GDM1 (cell line): ENCODE measurements at regions not wholly inside any gene's neighbourhood (a gene's known extent, or its start where the extent isn't known, plus 50 kb on each side); places are given as distances from the start of the nearest gene placed in this dataset.

Experiments
- DNase-seq: peaks from one replicate; lab custom pipeline; 2025; lab: John Stamatoyannopoulos, UW

GRCh38 chr5:4831325-4831724, 308.8 kb upstream of the ADAMTS16 start:
- DNase-seq = no peak

DNA sequence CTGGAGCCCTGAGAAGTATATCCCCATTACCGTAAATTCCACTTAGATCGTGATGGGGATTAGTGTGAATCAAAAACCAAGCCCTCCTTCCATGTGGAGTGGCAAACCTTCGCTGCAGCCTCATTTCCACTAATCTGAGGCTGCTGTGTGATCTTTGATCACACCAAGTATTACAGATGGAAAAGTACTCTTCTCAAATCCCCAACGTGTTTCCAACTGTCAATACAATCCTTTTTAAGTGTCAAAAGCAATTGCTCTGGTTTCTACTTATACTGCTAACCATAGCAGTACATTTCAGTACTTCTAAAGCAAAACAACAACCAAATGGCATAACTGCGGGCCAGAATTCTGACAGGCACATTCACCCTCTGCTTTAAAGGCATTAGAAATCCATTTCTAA, 307.7 kb upstream of the ADAMTS16 start:
- DNase-seq = no peak

DNA sequence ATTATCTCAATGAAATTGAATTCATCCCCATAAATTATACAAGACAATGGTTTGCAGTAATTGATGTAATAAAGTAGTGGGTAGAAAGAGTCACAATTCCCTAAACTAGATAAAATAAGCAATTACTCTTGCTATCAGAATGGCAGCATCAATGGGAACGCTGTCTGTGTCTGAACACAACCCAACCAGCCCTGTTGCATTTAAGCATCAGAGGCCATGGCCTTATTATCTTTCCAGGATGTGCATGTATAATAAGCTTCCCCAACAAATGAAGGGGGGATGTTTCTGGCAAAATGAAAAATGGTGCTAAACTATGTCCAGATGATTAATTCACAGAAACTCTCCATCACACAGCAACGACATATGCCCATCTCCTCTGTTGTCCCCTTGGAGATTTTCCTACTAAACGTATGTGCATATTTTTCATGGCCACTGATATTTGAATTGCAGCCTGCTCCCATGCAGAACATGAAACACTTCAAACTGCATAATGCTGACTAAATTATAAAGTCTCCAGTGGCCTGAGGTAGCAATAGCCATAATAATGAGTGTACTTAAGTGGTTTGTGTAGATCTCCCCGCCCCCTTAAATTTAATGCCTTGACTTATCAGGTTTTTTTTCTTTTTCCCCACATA, 306.9 kb upstream of the ADAMTS16 start:
- no peak for DNase-seq

- no peak for DNase-seq
These were observed 302.6 kb upstream of the ADAMTS16 start for GRCh38 chr5:4837489-4838058.

GRCh38 chr5:4845221-4845620, 294.9 kb upstream of the ADAMTS16 start:
- no peak for DNase-seq

- no peak for DNase-seq
These were observed 292.4 kb upstream of the ADAMTS16 start for GRCh38 chr5:4847766-4848165.

DNA sequence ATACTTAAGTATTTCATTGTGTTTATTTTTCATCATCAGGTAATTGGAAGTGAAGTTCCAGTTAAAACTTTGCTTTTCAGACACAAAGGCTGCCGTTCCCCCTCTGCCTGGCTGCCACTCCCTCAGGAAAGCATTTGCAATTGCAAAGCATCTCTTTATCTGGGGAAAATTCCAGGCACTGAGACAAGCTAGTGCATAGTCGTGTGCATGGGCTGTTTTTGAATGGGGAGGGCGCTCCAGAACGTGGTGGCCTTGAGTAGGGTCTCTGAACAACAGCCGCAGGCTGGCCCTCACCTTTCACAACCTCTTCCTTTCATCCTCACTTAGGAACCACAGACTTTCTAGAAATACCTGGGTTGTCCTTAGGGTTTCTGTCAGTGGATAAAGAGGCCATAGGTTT, 285.1 kb upstream of the ADAMTS16 start:
- DNase-seq = no peak

- no peak for DNase-seq
These were observed 284.2 kb upstream of the ADAMTS16 start for GRCh38 chr5:4855880-4856279.

DNA sequence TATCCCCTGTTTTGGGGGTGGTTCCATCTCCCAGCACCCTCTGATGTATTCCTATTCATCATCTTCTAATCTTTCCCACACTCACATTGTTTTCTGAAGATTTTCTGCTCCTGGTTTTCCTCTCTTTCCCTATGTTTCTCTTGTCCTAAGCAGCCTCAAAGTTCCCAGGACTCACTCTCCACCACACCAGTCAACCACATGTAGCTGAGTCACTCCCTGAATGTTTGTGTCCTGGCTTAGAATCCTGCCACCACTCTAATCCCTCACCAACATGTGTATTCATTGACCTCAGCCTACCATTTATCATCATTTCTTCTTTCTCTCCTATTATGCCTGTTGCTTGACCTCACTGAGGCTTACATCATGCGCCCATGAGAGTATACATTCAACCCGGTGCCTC, 282.4 kb upstream of the ADAMTS16 start:
- no peak for DNase-seq

DNA sequence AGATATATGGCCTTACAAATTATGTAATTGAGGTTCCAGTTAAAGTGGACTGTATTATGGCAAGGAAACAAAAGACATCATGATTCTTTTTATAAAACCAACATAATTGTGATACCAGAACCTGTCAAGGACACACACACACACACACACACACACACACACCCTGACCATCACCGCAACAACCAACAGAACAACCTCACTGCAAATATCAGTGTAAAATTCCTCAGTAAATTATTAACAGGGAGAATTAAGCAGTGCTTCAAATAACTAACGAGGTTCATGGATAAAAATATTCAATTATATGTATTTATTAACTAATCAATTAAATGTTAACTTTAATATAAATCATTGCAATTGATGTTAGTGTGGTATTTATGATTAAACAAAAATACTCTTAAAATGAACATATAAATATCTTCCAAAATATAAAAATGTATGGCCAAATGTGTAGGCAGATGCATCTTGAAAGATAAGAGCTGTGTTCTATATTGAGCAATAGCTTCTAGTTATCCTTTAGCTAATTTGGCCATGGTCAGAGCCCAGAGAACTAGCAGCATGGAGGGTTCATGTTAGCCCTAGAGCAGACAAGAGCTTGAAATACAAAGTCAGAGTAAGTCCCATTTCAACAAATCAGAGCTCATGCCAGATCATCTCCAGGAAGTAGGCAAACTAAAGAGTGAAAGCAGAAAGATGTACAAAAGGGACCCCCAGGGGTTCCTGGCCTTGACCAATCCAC, 280.5 kb upstream of the ADAMTS16 start:
- DNase-seq = no peak

GRCh38 chr5:4860631-4861030, 279.5 kb upstream of the ADAMTS16 start:
- no peak for DNase-seq

DNA sequence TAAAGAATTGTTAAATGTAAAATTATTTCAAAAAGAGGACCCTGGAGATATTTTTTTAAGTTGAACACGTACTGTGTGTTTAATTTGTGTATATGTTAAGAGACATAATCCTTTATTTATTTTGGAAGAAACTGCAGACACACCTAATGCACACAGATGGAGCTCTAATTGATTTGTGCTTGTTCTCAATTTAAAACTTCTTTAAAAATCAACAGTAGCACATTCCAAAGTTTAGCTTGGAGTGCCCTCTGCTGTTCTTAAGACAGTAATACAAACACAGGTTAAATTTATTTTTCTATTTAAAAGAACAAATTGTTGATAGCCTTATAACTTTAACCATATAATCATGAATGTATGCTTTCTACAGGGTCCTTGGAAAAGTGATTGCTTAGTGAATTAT, 277.6 kb upstream of the ADAMTS16 start:
- no peak for DNase-seq

GRCh38 chr5:4866131-4866659, 273.9 kb upstream of the ADAMTS16 start:
- DNase-seq = no peak

DNA sequence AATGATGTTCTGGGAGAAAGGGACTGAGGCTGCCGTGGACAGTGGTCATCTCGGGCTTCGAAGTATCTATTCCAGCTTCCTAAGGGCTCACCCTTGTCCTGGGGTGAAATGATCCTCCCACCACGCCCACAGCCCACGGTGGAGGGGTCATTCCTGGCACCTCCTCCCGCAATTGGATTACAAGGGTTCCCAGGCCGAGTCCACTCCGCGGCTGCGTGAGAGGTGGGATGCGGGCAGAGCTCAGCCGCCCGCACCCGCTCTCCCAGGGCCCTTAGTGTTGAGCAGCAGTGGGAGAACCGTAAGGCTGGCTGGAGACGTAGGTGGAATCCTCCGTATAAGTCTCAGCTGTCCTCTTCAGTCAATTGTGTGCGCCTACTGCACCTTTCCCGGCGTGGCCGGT, 273.3 kb upstream of the ADAMTS16 start:
- DNase-seq = no peak

- DNase-seq = peak; percentile 20
These were observed 271.9 kb upstream of the ADAMTS16 start for GRCh38 chr5:4868140-4868735.

DNA sequence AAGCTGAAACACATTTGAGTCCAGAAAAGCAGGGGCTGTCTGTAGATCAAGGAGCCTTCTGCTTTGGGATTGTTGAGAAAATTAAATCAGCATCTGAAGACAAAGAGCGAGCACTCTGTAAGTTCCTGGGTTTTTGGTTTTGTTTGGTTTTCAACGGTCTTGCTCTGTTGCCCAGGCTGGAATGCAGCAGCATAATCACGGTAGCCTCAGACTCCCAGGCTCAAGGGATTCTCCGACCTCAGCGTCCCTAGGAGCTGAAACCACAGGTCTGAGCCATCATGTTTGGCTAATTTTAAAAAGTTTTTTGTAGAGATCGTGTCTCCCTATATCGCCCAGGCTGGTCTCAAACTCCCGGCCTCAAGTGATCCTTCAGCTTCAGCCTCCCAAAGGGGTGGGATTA, 266.5 kb upstream of the ADAMTS16 start:
- DNase-seq = no peak

GRCh38 chr5:4874097-4874496, 266.0 kb upstream of the ADAMTS16 start:
- DNase-seq = no peak

DNA sequence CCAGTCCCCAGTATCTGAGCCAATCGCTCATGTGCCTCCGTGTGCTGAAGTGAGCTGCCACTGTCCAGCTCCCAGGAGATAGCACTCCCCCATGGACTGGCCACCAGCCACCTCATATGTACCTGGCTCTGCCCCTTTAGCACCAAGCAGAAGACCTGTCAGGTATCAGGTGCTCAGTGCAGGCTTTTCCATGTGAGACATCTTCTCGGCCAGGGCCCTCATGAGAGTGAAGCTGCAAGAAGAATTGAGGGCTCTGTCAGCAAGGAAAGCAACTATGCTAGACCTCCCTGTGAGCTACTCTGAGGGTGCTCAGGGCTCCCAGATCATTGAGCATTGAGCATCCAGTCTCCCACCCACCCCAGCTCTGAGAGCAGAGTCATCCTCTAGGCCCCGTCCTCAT, 264.2 kb upstream of the ADAMTS16 start:
- no peak for DNase-seq

DNA sequence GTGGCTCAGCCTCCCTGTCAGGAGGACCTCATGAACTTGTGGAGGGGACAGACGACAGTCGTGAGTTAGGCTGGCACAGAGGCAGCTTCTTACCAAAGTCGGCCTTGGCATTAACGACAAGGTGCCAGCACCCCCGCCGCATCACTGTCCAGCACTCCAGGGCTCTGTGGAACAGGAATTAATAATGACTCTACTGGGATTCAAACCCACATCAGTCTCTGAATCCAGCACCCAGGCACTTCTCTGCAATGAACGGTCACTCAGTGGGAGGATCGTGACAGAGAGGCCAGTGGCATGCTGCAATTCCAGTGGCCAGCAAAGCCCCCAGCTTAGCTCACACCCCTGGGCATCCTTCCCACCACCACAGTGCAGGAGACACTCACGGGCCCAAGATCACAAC, 263.3 kb upstream of the ADAMTS16 start:
- DNase-seq = no peak

GRCh38 chr5:4877579-4877978, 262.6 kb upstream of the ADAMTS16 start:
- DNase-seq = no peak

- no peak for DNase-seq
These were observed 261.1 kb upstream of the ADAMTS16 start for GRCh38 chr5:4879075-4879474.

DNA sequence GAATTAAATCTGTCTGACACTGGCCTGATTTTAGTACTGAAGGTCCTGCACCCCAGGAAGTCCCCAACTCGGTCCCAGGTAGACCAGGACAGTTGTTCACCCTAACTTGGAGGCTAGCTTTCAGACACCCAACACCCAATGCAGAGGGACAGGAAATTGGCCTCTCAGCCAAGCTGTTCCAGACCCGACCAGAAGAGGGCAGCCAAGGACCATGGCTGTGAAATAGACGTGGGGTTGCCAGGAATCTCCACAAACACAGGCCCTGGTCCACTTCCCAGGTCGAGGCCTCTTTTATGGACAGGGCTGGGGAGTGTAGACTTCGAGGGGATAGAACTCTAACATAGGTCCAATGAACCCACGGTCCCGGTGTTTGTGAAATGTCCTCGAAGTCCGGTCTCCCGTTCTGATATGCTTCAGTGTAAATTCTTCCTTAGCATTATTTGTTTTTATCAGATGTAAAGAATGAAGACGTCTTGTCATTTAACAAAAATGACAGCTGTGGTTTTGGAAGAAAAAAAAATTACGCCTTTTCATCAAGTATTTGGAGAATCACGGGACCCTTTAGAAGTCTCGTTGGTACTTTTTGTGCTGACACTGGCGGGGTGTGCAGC, 260.3 kb upstream of the ADAMTS16 start:
- DNase-seq = peak; percentile 33
